ENCODE measurements at regions not wholly inside any gene's neighbourhood (a gene's known extent, or its start where the extent isn't known, plus 50 kb on each side); places are given as distances from the start of the nearest gene placed in this dataset.
"Not testable (repeated sequence)": the region's sequence is repeated elsewhere in the genome, so short reads cannot be mapped to it uniquely, and the experiment has no call there.

GRCh38 chr2:65937379-65938160, 497.4 kb upstream of the MEIS1 start:
- DNase-seq, result no peak

GRCh38 chr2:65934992-65935629, 499.8 kb upstream of the MEIS1 start:
- no peak for DNase-seq

GRCh38 chr2:65932571-65932970, 500.2 kb upstream of the SPRED2 start:
- no peak for DNase-seq

- no peak for DNase-seq
Measured at GRCh38 chr2:65931056-65931455, 498.7 kb upstream of the SPRED2 start.

- DNase-seq, result no peak
Measured at GRCh38 chr2:65930259-65930658, 497.9 kb upstream of the SPRED2 start.

- DNase-seq, result not testable (repeated sequence)
Measured at GRCh38 chr2:65929664-65930063, 497.3 kb upstream of the SPRED2 start.

GRCh38 chr2:65922794-65923193, 490.4 kb upstream of the SPRED2 start:
- no peak for DNase-seq

- DNase-seq, result no peak
Measured at GRCh38 chr2:65922030-65922429, 489.6 kb upstream of the SPRED2 start.

- DNase-seq, result no peak
Measured at GRCh38 chr2:65921116-65921515, 488.7 kb upstream of the SPRED2 start.

- no peak for DNase-seq
Measured at GRCh38 chr2:65920659-65921058, 488.3 kb upstream of the SPRED2 start.

GRCh38 chr2:65919550-65920188, 487.3 kb upstream of the SPRED2 start:
- peak; percentile 35 for DNase-seq

GRCh38 chr2:65918760-65919187, 486.4 kb upstream of the SPRED2 start:
- no peak for DNase-seq

- no peak for DNase-seq
Measured at GRCh38 chr2:65917986-65918385, 485.6 kb upstream of the SPRED2 start.

- no peak for DNase-seq
Measured at GRCh38 chr2:65916785-65917295, 484.4 kb upstream of the SPRED2 start.

GRCh38 chr2:65916177-65916576, 483.8 kb upstream of the SPRED2 start:
- no peak for DNase-seq

GRCh38 chr2:65915273-65915672, 482.9 kb upstream of the SPRED2 start:
- DNase-seq, result no peak

- DNase-seq, result no peak
Measured at GRCh38 chr2:65914244-65914786, 481.9 kb upstream of the SPRED2 start.

GRCh38 chr2:65913813-65914212, 481.4 kb upstream of the SPRED2 start:
- DNase-seq, result no peak

- DNase-seq, result no peak
Measured at GRCh38 chr2:65901756-65902155, 469.4 kb upstream of the SPRED2 start.

- no peak for DNase-seq
Measured at GRCh38 chr2:65896446-65896845, 464.0 kb upstream of the SPRED2 start.

- DNase-seq, result not testable (repeated sequence)
Measured at GRCh38 chr2:65890131-65890530, 457.7 kb upstream of the SPRED2 start.

- DNase-seq, result no peak
Measured at GRCh38 chr2:65885266-65885665, 452.9 kb upstream of the SPRED2 start.

- no peak for DNase-seq
Measured at GRCh38 chr2:65881592-65881991, 449.2 kb upstream of the SPRED2 start.

GRCh38 chr2:65880436-65880835, 448.0 kb upstream of the SPRED2 start:
- no peak for DNase-seq
